HT-29 (cell line): ENCODE measurements at regions not wholly inside any gene's neighbourhood (a gene's known extent, or its start where the extent isn't known, plus 50 kb on each side); places are given as distances from the start of the nearest gene placed in this dataset.

ENCODE experiments used
- DNase-seq: peaks from one replicate; pipeline ENCODE4 v3.0.0-alpha.2; 2015; ENCODE audit warnings: low spot score

GRCh38 chr11:69378303-69379141 is 84.6 kb downstream of the MYEOV start:
- DNase-seq, result no peak

- no peak for DNase-seq
These were observed 86.5 kb downstream of the MYEOV start for GRCh38 chr11:69380451-69380901.

DNA sequence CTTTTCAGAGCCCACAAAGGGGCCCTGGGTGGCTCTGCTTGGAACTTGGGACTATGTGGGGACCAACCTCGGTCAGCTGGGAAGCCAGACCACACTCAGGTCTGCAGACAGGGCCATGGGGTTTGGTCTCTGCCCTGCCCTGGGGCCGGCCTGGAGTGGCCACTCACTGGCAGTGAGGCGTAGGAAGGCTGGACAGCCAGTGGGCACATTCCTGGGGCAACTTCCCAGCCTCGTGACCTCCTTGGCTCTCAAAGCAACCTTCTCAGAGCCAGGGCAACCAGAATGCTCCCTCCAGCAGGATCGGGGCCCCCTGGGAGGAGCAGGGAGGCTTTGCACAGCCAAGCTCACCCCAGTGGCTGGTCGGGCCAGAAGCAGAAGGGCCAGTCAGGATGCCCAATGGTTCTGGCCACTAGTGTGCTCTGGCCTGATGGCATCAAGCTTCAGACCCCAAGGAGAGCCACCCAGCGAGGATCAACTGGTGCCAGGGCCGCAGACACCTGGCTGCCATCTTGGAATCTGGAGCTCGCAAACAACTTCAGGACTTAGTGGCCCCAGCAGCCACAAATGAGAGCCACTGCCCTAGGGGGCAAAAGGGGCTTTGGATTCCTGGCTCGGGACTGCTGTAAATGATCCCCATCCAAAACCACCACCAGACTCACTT is 87.1 kb downstream of the MYEOV start:
- DNase-seq, result no peak

DNA sequence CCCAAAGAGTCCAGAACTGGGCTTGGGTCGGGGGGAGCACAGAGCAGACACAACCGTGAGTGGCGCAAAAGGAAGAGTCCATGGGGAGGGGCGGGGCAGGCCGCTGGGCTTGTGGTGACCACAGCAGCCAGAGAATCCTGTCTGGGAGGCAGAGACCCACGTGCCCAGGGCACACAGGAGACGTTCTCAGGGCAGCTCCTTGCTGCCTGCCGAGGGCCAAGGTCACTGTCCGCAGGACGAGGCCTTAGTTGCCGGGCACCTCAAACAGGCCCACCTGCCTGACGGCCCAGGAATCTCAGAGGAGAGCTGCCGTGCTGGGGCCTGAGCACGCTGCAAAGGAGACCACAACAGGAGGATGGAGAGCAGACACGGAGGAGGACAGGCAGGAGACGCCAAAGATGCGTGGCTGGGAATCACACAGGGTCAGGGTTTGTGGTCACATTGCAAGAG is 87.8 kb downstream of the MYEOV start:
- DNase-seq, result no peak

GRCh38 chr11:69382131-69383128 is 88.5 kb downstream of the MYEOV start:
- DNase-seq, result peak; percentile 87

- no peak for DNase-seq
These were observed 89.7 kb downstream of the MYEOV start for GRCh38 chr11:69383372-69384250.

DNA sequence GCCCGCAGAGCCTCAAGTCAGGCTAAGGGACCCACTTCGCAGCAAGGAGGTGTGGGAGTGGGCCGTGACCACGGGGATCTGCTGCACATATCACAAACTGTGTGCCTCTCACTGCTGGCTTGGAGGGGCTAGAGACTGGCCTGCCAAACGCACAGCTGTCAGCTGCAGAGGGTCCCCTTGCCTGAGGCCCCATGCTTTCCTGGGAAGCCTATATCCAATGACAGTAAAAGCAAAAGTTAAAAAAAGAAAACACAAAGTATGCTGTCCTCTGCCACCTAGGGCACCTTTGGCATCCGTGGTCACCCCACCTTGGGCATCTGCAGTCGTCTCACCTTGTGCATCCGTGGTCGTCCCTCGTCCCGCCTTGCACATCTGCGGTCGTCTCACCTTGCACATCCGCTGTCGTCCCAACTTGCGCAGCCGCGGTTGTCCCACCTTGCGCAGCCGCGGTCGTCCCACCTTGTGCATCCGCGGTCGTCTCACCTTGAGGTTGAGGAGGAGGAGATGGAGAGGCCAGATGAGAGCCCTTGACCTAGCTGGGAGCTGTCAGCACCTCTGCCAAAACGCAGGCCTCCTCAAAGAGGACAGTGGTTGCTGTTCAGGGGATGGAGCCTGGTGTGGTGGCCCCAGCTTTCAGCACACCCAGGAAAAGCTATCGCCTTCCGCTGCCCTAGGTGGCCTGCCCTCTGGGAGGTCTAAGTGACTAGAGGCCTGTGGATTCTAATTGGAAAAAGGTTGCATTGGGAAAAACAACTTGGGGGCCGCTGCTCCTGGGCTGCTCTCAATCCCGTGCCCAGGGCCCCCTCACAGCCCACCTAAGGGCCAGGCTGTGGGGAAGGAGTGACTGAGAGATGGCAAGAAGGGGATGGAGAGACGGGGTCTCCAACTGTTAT is 90.5 kb downstream of the MYEOV start:
- no peak for DNase-seq

DNA sequence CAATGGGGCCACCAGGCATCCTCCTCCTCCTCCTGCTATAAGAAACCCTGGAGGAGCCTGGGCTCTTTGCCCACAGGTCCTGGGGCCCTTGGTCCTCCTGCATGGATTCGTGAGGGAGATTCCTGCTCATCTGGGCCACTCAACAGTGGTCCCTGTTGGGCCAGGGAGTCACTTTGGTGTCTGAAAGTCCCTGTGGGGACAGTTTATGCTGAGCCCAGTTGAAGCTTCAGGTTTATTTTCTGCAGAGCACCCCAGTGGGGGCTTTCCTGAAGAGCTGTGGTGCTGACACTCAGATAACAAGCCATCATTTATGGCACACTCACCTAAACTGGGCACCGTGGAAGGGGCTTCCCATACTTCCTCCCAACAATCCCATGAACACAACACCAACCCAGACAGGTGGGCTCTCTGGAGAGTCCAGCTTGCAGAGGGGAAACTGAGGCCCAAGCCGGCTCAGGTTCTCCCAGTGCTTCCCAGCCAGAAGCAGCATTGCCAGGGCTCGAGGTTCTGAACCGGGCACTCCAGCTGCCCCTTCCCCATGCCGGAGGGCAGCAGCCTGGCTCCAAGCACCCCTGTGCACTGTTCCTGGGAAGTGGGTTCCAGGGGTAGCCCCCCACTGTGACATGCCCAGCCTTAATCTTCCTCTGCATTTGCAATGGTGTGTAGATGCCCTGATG is 91.3 kb downstream of the MYEOV start:
- DNase-seq, result no peak

GRCh38 chr11:69385832-69386427 is 92.0 kb downstream of the MYEOV start:
- DNase-seq, result no peak

GRCh38 chr11:69386594-69387408 is 92.8 kb downstream of the MYEOV start:
- no peak for DNase-seq

DNA sequence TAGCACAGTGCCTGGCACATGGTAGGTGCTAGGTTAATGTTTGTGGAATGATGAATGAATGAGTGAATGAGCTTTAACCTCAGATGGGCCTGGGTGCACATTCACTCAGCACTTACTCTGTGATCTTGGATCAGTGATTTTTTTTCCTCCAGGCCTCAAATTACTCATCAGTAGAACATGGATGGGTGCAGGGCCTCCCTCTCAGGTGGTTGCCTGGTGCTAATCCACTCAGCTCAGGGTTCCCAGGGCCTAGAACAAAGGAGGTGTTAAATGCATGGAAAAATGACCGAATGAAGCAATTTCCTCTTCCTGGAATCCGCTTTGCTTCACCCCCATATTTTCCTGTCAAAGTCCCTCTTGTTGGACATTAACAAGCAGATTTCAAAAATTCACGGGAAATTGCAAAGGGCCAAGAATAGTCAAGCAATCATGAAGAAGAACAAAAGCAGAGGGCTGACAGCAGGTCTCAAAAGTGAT is 93.5 kb downstream of the MYEOV start:
- DNase-seq, result no peak

GRCh38 chr11:69388210-69388609 is 93.3 kb upstream of the LINC01488 start:
- no peak for DNase-seq

DNA sequence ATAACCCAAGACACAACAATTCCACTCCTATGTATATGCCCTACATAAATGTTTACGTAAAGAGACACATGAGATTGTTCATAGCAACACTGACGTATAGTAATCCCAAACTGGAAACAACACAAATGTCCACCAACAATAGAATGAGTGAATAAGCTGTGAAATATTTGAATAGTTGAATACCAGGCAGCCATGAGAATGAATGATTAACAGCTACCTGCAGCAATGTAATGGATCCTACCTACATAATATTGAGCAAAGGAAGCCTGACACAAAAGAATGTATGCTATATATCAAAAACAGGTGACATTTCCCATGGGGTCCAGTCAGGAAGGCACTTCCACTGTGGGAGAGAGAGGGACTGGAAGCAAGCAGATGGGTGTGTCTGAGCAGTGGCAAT is 92.8 kb upstream of the LINC01488 start:
- DNase-seq, result no peak

- DNase-seq, result no peak
These were observed 90.9 kb upstream of the LINC01488 start for GRCh38 chr11:69390561-69390960.

GRCh38 chr11:69391192-69392103 is 90.0 kb upstream of the LINC01488 start:
- DNase-seq, result no peak

DNA sequence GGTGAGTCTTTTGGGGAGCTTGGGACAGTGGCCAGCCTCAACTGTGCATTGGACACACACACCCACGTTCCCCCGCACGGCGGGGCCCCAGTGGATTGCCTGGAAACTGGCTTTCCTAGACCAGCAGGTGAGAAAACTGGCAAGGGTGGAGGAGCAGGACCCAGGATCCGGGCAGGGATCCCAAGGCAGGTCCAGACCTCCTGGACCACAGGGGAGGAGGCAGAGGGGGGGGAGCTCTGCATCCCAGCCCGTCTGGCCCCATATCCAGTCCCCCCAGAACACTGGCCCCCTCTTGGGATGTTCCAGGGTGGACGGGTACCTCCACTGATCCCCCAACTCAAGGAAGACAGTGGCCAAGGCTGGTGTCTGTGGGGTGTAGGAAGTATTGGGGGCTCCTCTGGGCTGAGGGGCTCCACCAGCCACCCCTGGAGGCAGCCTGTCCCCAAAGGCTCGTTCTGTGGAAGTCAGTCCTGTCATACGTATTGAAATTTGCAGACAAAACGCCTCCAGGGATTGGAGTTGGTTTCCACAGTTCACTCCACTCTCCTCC is 89.3 kb upstream of the LINC01488 start:
- no peak for DNase-seq
